Right atrium auricular region (tissue), 2 donors: ENCODE measurements at regions not wholly inside any gene's neighbourhood (a gene's known extent, or its start where the extent isn't known, plus 50 kb on each side); places are given as distances from the start of the nearest gene placed in this dataset.

ENCODE experiments used
- DNase-seq: peaks from one replicate; pipeline ENCODE4 v3.0.0-alpha.2; 2019; ENCODE audit warnings: low spot score
- H3K27ac ChIP-seq, 2 donors: fragments of 200-600 bp; sonication (generic); 1 replicate in 1 of 2; 2 replicates in 1 of 2; pipeline ENCODE4 v1.5.1; 2016 to 2019
- H3K27me3 ChIP-seq, 2 donors: fragments of 200-600 bp; sonication (generic); one replicate each; pipeline versions ENCODE4 v1.5.1 to v1.6.0; 2017 to 2019
- H3K36me3 ChIP-seq: fragments of 200-600 bp; sonication (generic); one replicate; pipeline ENCODE4 v1.5.1; 2016
- H3K4me1 ChIP-seq, 2 donors: fragments of 200-600 bp; sonication (generic); one replicate each; pipeline versions ENCODE4 v1.5.1 to v1.6.0; 2017 to 2019
- H3K4me3 ChIP-seq, 2 donors: fragments of 200-600 bp; sonication (generic); 1 replicate in 1 of 2; 2 replicates in 1 of 2; pipeline ENCODE4 v1.5.1; 2017 to 2019; ENCODE audit warnings: mild to moderate bottlenecking in 1 of 2, moderate library complexity in 1 of 2
- H3K9me3 ChIP-seq, 2 donors: fragments of 200-600 bp; sonication (generic); one replicate each; pipeline ENCODE4 v1.5.1; 2019
- CTCF ChIP-seq, 2 donors: fragments of 200-600 bp; sonication (generic); IDR thresholded peaks; one replicate each; pipeline ENCODE4 v1.5.1; 2019; ENCODE audit warnings: antibody characterized with exemption in 2 of 2

- no peak for DNase-seq
- no peaks in the 10 kb centered on the region for H3K9me3 ChIP-seq
- peaks cover 0 to 22% of the 10 kb centered on the region in 2 donors for H3K4me1 ChIP-seq
- H3K4me3 ChIP-seq, result no peak overlapping the region
- no peak overlapping the region for H3K27ac ChIP-seq
- H3K36me3 ChIP-seq, result no peaks in the 10 kb centered on the region
- no peak for TF ChIP-seq CTCF (IDR thresholded peaks at IDR 0.05)
- H3K27me3 ChIP-seq, result no peaks in the 10 kb centered on the region
Measured at GRCh38 chr6:21850691-21851090, 257.1 kb downstream of the SOX4 start.

- no peaks in the 10 kb centered on the region for H3K27me3 ChIP-seq
- no peaks in the 10 kb centered on the region for H3K4me1 ChIP-seq
- TF ChIP-seq CTCF (IDR thresholded peaks at IDR 0.05), result no peak
- H3K4me3 ChIP-seq, result no peak overlapping the region
- H3K36me3 ChIP-seq, result no peaks in the 10 kb centered on the region
- no peak for DNase-seq
- no peak overlapping the region for H3K27ac ChIP-seq
- H3K9me3 ChIP-seq, result no peaks in the 10 kb centered on the region
Measured at GRCh38 chr6:21855811-21856455, 262.4 kb downstream of the SOX4 start.

GRCh38 chr6:21856456-21856825 lies 262.9 kb downstream of the SOX4 start:
- Histone ChIP-seq H3K9me3 (no peaks in the 10 kb centered on the region), H3K4me1 (no peaks in the 10 kb centered on the region), H3K4me3 (no peak overlapping the region), H3K27me3 (no peaks in the 10 kb centered on the region), H3K36me3 (no peaks in the 10 kb centered on the region), H3K27ac (no peak overlapping the region)
- DNase-seq, result no peak
- no peak for TF ChIP-seq CTCF (IDR thresholded peaks at IDR 0.05)

- Histone ChIP-seq H3K27ac (no peak overlapping the region), H3K27me3 (no peaks in the 10 kb centered on the region), H3K4me1 (no peaks in the 10 kb centered on the region), H3K4me3 (no peak overlapping the region), H3K9me3 (no peaks in the 10 kb centered on the region), H3K36me3 (no peaks in the 10 kb centered on the region)
- DNase-seq, result no peak
- TF ChIP-seq CTCF (IDR thresholded peaks at IDR 0.05), result no peak
Measured at GRCh38 chr6:21856844-21857243, 263.3 kb downstream of the SOX4 start.

GRCh38 chr6:21858076-21858475 lies 264.5 kb downstream of the SOX4 start:
- TF ChIP-seq CTCF (IDR thresholded peaks at IDR 0.05), result no peak
- Histone ChIP-seq H3K9me3 (no peaks in the 10 kb centered on the region), H3K4me1 (no peaks in the 10 kb centered on the region), H3K27me3 (no peaks in the 10 kb centered on the region), H3K36me3 (no peaks in the 10 kb centered on the region), H3K4me3 (no peak overlapping the region), H3K27ac (no peak overlapping the region)
- DNase-seq, result no peak

GRCh38 chr6:21859193-21859735 lies 265.7 kb downstream of the SOX4 start:
- Histone ChIP-seq H3K4me1 (no peaks in the 10 kb centered on the region), H3K4me3 (no peak overlapping the region), H3K36me3 (no peaks in the 10 kb centered on the region), H3K27ac (no peak overlapping the region), H3K27me3 (no peaks in the 10 kb centered on the region), H3K9me3 (no peaks in the 10 kb centered on the region)
- no peak for DNase-seq
- TF ChIP-seq CTCF (IDR thresholded peaks at IDR 0.05), result no peak
